HEK293 (cell line): ENCODE measurements at regions not wholly inside any gene's neighbourhood (a gene's known extent, or its start where the extent isn't known, plus 50 kb on each side); places are given as distances from the start of the nearest gene placed in this dataset.

ENCODE experiments used
- CTCF ChIA-PET: fragments of 350-600 bp; formaldehyde crosslinking; extraction: SDS; loops from one replicate; lab custom pipeline; 2021; ENCODE audit warnings: antibody characterized with exemption; lab: Yijun Ruan, JAX
- POLR2A ChIA-PET: fragments of 300-600 bp; formaldehyde crosslinking; extraction: SDS; loops from one replicate; lab custom pipeline; 2020; ENCODE audit warnings: antibody characterized with exemption, inconsistent platforms; lab: Yijun Ruan, JAX
- H3K27ac ChIP-seq: fragments of 200-500 bp; sonication (Bioruptor generic); 2 replicates; pipeline ENCODE4 v1.5.1; 2014; ENCODE audit warnings: low read depth, low read length, control low read depth, inconsistent platforms; ENCODE audit errors: extremely low read depth
- H3K36me3 ChIP-seq, 2 experiments: fragments of 200-500 bp in 1 of 2; sonication (Bioruptor generic) in 1 of 2; 1 replicate in 1 of 2; 2 replicates in 1 of 2; pipeline ENCODE4 v1.5.1; 2014 to 2017; ENCODE audit warnings: inconsistent platforms in 2 of 2, low read length in 2 of 2; ENCODE audit not compliant: control insufficient read depth in 2 of 2, insufficient read depth in 1 of 2
- H3K4me1 ChIP-seq: fragments of 200-500 bp; sonication (Bioruptor generic); 2 replicates; pipeline ENCODE4 v1.5.1; 2014; ENCODE audit warnings: mild to moderate bottlenecking, low read length, inconsistent platforms; ENCODE audit not compliant: control insufficient read depth, insufficient read depth
- H3K4me3 ChIP-seq: 2 replicates; pipeline ENCODE4 v1.5.1; 2011; ENCODE audit warnings: low read depth, mild to moderate bottlenecking, control low read depth, low read length, moderate library complexity
- H3K9me3 ChIP-seq: fragments of 200-500 bp; sonication (Bioruptor generic); 2 replicates; pipeline ENCODE4 v1.5.1; 2014; ENCODE audit warnings: low read depth, low read length, inconsistent platforms; ENCODE audit not compliant: control insufficient read depth, insufficient read depth
- GLIS1 ChIP-seq: fragments of 450-650 bp; formaldehyde crosslinking; IDR thresholded peaks from 2 replicates; pipeline ENCODE4 v1.5.1; 2016; ENCODE audit warnings: missing biosample characterization, missing genetic modification characterization
- MEIS1 ChIP-seq: sonication (generic); formaldehyde crosslinking; IDR thresholded peaks from 2 replicates; pipeline ENCODE4 v1.8.1; 2022; ENCODE audit warnings: missing genetic modification reagents, mild to moderate bottlenecking, borderline replicate concordance
- PRDM6 ChIP-seq: fragments of 450-650 bp; formaldehyde crosslinking; IDR thresholded peaks from 2 replicates; pipeline ENCODE4 v1.5.1; 2017; ENCODE audit warnings: missing biosample characterization, missing genetic modification characterization
- SCRT2 ChIP-seq: fragments of 450-650 bp; formaldehyde crosslinking; IDR thresholded peaks from 2 replicates; pipeline ENCODE4 v1.5.1; 2016; ENCODE audit warnings: missing biosample characterization, missing genetic modification characterization
- ZNF16 ChIP-seq: fragments of 450-650 bp; formaldehyde crosslinking; IDR thresholded peaks from 2 replicates; pipeline ENCODE4 v1.5.1; 2016; ENCODE audit warnings: low read depth, missing biosample characterization, missing genetic modification characterization
- ZNF174 ChIP-seq: fragments of 450-650 bp; formaldehyde crosslinking; IDR thresholded peaks from 2 replicates; pipeline ENCODE4 v1.5.0; 2017; ENCODE audit warnings: missing biosample characterization, mild to moderate bottlenecking, missing genetic modification characterization
- ZNF23 ChIP-seq: fragments of 450-650 bp; formaldehyde crosslinking; IDR thresholded peaks from 2 replicates; pipeline ENCODE4 v1.5.1; 2016; ENCODE audit warnings: missing biosample characterization, missing genetic modification characterization, borderline replicate concordance
- ZNF266 ChIP-seq: fragments of 450-650 bp; formaldehyde crosslinking; IDR thresholded peaks from 2 replicates; pipeline ENCODE4 v1.5.1; 2016; ENCODE audit warnings: missing biosample characterization, missing genetic modification characterization, low read depth
- ZNF280C ChIP-seq: fragments of 450-650 bp; formaldehyde crosslinking; IDR thresholded peaks from 2 replicates; pipeline ENCODE4 v1.5.1; 2016; ENCODE audit warnings: missing biosample characterization, missing genetic modification characterization
- ZNF324 ChIP-seq: fragments of 450-650 bp; formaldehyde crosslinking; IDR thresholded peaks from 2 replicates; pipeline ENCODE4 v1.5.1; 2016; ENCODE audit warnings: missing biosample characterization, missing genetic modification characterization
- ZNF341 ChIP-seq: fragments of 450-650 bp; formaldehyde crosslinking; IDR thresholded peaks from 2 replicates; pipeline ENCODE4; 2016; ENCODE audit warnings: low read depth, missing biosample characterization, missing genetic modification characterization
- ZNF488 ChIP-seq: fragments of 450-650 bp; formaldehyde crosslinking; IDR thresholded peaks from 2 replicates; pipeline ENCODE4 v1.5.1; 2016; ENCODE audit warnings: missing biosample characterization, missing genetic modification characterization
- ZNF549 ChIP-seq: fragments of 450-650 bp; IDR thresholded peaks from 2 replicates; pipeline ENCODE4 v1.5.1; 2018; ENCODE audit warnings: missing biosample characterization, missing genetic modification characterization, mild to moderate bottlenecking, inconsistent platforms, moderate library complexity
- ZNF596 ChIP-seq: fragments of 450-650 bp; IDR thresholded peaks from 2 replicates; pipeline ENCODE4 v1.5.0; 2018; ENCODE audit warnings: missing biosample characterization, mild to moderate bottlenecking, missing genetic modification characterization, moderate library complexity
- ZNF610 ChIP-seq: fragments of 450-650 bp; formaldehyde crosslinking; IDR thresholded peaks from 2 replicates; pipeline ENCODE4 v1.5.1; 2016; ENCODE audit warnings: missing biosample characterization, missing genetic modification characterization, borderline replicate concordance
- ZNF658 ChIP-seq: fragments of 450-650 bp; formaldehyde crosslinking; IDR thresholded peaks from 2 replicates; pipeline ENCODE4; 2016; ENCODE audit warnings: missing biosample characterization, missing genetic modification characterization
- ZNF692 ChIP-seq: fragments of 450-650 bp; formaldehyde crosslinking; IDR thresholded peaks from 2 replicates; pipeline ENCODE4 v1.5.1; 2016; ENCODE audit warnings: missing biosample characterization, missing genetic modification characterization
- ZNF701 ChIP-seq: fragments of 450-650 bp; formaldehyde crosslinking; IDR thresholded peaks from 2 replicates; pipeline ENCODE4 v1.5.1; 2016; ENCODE audit warnings: missing biosample characterization, missing genetic modification characterization
- ZNF837 ChIP-seq: fragments of 450-650 bp; formaldehyde crosslinking; IDR thresholded peaks from 2 replicates; pipeline ENCODE4 v1.5.1; 2016; ENCODE audit warnings: missing biosample characterization, missing genetic modification characterization
- ZSCAN4 ChIP-seq: fragments of 450-650 bp; formaldehyde crosslinking; IDR thresholded peaks from 2 replicates; pipeline ENCODE4 v1.5.1; 2017; ENCODE audit warnings: missing biosample characterization, missing genetic modification characterization
- TF ChIP-seq, protein P1 (sequence below): fragments of 450-650 bp; formaldehyde crosslinking; IDR thresholded peaks from 2 replicates; pipeline ENCODE4 v1.5.1; 2016; ENCODE audit warnings: missing biosample characterization, missing genetic modification characterization
- TF ChIP-seq, protein P2 (sequence below): fragments of 450-650 bp; formaldehyde crosslinking; IDR thresholded peaks from 2 replicates; pipeline ENCODE4 v1.5.1; 2016; ENCODE audit warnings: missing biosample characterization, missing genetic modification characterization

GRCh38 chr12:25853316-25854095 lies 105.0 kb upstream of the RASSF8 start:
- ChIA-PET CTCF (no interaction called here), POLR2A (no interaction called here)
- Histone ChIP-seq H3K27ac (no peak overlapping the region), H3K9me3 (no peaks in the 10 kb centered on the region), H3K4me1 (no peaks in the 10 kb centered on the region), H3K4me3 (no peak overlapping the region), H3K36me3 (no peaks in the 10 kb centered on the region)
- no peak for TF ChIP-seq ZNF549 (tag by site-specific recombination)
- no peak for TF ChIP-seq ZNF266 (tag by site-specific recombination)
- TF ChIP-seq GLIS1 (tag by site-specific recombination), result no peak
- TF ChIP-seq, protein P1, sequence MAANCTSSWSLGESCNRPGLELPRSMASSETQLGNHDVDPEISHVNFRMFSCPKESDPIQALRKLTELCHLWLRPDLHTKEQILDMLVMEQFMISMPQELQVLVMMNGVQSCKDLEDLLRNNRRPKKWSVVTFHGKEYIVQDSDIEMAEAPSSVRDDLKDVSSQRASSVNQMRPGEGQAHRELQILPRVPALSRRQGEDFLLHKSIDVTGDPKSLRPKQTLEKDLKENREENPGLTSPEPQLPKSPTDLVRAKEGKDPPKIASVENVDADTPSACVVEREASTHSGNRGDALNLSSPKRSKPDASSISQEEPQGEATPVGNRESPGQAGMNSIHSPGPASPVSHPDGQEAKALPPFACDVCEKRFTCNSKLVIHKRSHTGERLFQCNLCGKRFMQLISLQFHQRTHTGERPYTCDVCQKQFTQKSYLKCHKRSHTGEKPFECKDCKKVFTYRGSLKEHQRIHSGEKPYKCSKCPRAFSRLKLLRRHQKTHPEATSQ (tag by site-specific recombination), result no peak

- no peaks in the 10 kb centered on the region for H3K4me1 ChIP-seq
- POLR2A ChIA-PET, result no interaction called here
- no peaks in the 10 kb centered on the region for H3K9me3 ChIP-seq
- TF ChIP-seq, protein P2, sequence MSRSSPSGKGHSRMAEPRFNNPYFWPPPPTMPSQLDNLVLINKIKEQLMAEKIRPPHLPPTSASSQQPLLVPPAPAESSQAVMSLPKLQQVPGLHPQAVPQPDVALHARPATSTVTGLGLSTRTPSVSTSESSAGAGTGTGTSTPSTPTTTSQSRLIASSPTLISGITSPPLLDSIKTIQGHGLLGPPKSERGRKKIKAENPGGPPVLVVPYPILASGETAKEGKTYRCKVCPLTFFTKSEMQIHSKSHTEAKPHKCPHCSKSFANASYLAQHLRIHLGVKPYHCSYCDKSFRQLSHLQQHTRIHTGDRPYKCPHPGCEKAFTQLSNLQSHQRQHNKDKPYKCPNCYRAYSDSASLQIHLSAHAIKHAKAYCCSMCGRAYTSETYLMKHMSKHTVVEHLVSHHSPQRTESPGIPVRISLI, result no peak
- TF ChIP-seq PRDM6 (tag by site-specific recombination), result no peak
- TF ChIP-seq ZNF23, result no peak
- no peak for TF ChIP-seq ZSCAN4 (tag by site-specific recombination)
- TF ChIP-seq ZNF324, result no peak
- TF ChIP-seq ZNF341 (tag by site-specific recombination), result no peak
- no peak for TF ChIP-seq ZNF610 (tag by site-specific recombination)
- no peak for TF ChIP-seq ZNF16 (tag by site-specific recombination)
- no peak for TF ChIP-seq ZNF596 (tag by site-specific recombination)
- TF ChIP-seq ZNF692, result no peak
- TF ChIP-seq ZNF837 (tag by site-specific recombination), result no peak
- no peak for TF ChIP-seq ZNF701
- TF ChIP-seq ZNF488 (tag by site-specific recombination), result no peak
- no peak for TF ChIP-seq ZNF266 (tag by site-specific recombination)
- no peak for TF ChIP-seq ZNF658
- TF ChIP-seq ZNF174 (tag by site-specific recombination), result no peak
- no peak for TF ChIP-seq SCRT2 (tag by site-specific recombination)
- TF ChIP-seq MEIS1 (CRISPR knock-in tag), result no peak
- TF ChIP-seq ZNF280C (tag by site-specific recombination), result no peak
- no peak overlapping the region for H3K27ac ChIP-seq
- no peak overlapping the region for H3K4me3 ChIP-seq
- CTCF ChIA-PET, result no interaction called here
- H3K36me3 ChIP-seq, result no peaks in the 10 kb centered on the region
Measured at GRCh38 chr12:25854991-25855390, 103.5 kb upstream of the RASSF8 start.
